Limb (tissue), 2 donors: ENCODE measurements at regions not wholly inside any gene's neighbourhood (a gene's known extent, or its start where the extent isn't known, plus 50 kb on each side); places are given as distances from the start of the nearest gene placed in this dataset.

ENCODE experiments used
- DNase-seq, 2 donors: peaks; one replicate each; pipeline ENCODE4 v3.0.0-alpha.2; 2016; ENCODE audit errors: extremely low spot score in 2 of 2

- peak in 1 of 2 donors; percentile 18 for DNase-seq
Observed at GRCh38 chr10:132115732-132116131, 50.0 kb downstream of the JAKMIP3 start.

DNA sequence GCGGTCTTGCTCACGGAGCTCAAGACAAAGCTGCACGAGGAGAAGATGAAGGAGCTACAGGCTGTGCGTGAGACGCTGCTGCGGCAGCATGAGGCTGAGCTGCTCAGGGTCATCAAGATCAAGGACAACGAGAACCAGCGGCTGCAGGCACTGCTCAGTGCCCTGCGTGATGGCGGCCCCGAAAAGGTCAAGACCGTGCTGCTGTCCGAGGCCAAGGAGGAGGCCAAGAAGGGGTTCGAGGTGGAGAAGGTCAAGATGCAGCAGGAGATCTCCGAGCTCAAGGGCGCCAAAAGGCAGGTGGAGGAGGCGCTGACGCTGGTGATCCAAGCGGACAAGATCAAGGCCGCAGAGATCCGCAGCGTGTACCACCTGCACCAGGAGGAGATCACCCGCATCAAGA, 51.4 kb downstream of the JAKMIP3 start:
- no peak for DNase-seq

- DNase-seq = no peak
Observed at GRCh38 chr10:132117636-132118190, 52.0 kb downstream of the JAKMIP3 start.

DNA sequence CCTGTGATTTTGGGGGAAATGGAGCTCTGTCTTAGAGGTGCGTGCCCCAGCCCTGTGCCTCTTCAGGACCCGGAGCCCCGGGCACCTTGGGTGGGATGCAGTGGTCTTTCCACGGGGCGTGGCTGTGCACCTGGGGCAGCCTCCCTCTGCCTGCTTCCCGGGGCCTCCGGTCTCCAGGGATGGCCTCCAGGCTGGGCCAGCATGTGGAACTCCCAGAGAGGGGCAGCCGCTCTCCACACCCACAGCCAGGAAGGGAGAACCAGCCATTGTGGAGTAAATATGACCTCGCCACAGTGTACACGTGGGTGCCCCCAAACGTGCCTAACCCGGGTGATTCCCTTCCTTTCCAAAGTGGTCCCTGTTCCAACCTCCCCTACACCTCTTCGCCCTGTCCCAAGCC, 52.6 kb downstream of the JAKMIP3 start:
- no peak for DNase-seq

DNA sequence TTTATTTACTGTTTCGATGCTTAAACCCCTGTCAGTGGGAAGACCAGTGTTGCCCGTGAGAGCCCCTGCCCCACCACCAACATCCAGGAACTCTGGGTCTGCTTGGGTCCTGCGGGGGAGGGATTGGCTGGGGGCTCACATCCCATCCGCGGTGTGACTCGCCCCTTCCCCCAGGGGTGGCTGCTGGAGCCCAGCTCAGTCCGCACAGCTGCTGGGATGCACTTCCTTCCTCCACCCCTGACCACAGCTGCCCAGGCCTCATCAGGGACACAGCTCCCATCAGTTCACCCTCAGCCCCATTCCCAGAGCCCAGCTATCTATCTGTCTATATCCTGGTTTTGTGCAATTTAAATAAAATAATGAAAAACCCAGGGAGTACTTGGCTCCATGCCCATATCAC, 54.5 kb downstream of the JAKMIP3 start:
- no peak for DNase-seq

DNA sequence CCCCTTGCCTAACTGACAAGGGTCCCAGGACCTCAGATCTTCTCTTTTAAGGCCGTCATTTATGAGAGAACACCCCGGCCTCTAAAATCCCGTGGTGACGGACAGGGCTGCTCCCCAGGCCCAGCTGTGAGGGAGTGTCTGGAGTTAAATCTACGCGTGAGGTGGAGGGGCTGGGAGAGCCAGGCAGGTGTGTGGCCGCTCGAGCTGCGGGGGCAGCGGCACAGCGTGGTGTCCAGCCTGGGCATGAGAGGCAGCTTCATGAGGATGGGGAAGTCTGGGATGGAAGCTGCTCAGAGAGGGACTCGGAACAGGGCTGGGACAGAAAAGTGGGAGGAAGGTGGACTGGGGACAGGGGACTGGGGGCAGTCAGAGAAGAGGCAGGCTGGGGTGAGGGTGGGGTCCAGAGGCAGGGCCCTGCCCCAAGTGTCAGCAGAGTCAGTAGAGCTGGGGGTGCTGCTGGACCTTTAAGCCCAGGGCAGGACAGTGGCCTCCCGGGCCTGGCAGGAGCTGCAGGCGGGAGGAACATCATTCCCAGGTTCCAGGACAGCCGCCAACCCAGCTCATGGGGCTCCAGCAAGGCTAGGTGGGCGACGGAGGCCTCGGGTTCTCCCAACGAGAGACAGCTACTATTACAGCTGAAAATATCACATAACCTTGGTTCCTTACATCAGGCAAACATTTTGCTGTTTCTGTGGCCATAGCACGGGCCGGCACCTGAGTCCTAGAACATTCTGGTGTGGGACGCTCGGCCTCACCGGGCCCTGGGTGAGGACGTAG, 55.2 kb downstream of the JAKMIP3 start:
- DNase-seq = no peak

GRCh38 chr10:132121511-132121830, 55.7 kb downstream of the JAKMIP3 start:
- no peak for DNase-seq

DNA sequence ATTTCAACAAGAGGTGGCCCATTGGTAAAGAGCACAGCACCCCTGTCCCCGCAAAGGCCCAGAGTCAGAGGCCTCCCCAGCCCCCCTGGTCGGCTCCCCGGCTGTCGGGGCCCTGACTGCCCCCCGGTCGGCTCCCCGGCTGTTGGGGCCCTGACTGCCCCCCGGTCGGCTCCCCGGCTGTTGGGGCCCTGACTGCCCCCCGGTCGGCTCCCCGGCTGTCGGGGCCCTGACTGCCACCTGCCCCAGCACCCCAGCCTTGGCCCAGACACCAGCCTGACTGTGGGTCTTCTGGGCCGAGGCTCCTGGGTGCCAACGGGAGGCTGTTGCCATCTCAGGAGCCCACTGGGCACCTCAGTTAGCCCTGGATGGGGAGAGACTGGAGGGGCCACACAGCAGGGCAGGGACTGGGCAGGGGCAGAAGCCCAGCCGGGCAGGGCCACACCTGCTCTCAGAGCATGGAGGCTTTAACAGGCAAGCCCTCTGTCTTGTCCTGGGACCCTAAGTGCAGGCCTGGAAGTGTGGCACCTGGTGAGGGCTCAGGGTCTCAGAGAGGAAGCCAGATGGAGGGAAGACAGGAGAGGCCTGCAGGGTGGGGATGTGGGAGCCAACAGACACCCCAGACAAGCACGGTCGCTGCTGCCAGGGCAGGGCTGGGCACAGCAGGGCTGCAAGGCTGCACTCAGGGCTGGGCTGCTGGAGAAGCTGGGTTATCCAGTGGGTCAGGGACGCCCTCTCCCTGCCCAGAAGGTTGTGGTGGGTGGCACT, 56.5 kb downstream of the JAKMIP3 start:
- no peak for DNase-seq

GRCh38 chr10:132122939-132123445, 57.2 kb downstream of the JAKMIP3 start:
- DNase-seq = no peak

GRCh38 chr10:132123606-132124005, 57.9 kb downstream of the JAKMIP3 start:
- DNase-seq = no peak

GRCh38 chr10:132124201-132124920, 58.6 kb downstream of the JAKMIP3 start:
- no peak for DNase-seq

- DNase-seq = no peak
Observed at GRCh38 chr10:132129431-132129830, 57.3 kb upstream of the DPYSL4 start.

- no peak for DNase-seq
Observed at GRCh38 chr10:132130286-132131265, 56.2 kb upstream of the DPYSL4 start.

- DNase-seq = no peak
Observed at GRCh38 chr10:132131581-132132420, 54.9 kb upstream of the DPYSL4 start.

- DNase-seq = peak in 1 of 2 donors; percentile 62
Observed at GRCh38 chr10:132132421-132132841, 54.3 kb upstream of the DPYSL4 start.

DNA sequence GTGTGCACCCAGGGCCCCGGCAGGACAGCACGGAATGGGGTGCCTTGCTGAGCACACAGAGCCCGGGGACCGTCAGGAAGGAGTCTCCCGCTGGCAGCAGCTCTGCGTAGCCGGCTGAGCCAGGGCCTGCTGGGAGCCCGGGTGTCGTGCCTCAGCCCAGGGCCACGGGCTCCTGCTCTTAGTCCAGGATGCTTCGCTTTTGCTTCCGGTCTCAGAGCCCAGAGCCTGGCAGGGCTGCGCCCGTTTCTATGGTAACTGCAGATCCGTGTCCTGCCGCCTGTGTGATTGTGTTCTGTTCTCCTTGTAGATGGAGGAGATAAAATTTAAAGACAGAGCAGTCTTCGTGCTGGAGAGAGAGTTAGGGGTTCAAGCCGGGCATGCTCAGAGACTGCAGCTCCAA, 53.7 kb upstream of the DPYSL4 start:
- DNase-seq = peak in 1 of 2 donors; percentile 50

DNA sequence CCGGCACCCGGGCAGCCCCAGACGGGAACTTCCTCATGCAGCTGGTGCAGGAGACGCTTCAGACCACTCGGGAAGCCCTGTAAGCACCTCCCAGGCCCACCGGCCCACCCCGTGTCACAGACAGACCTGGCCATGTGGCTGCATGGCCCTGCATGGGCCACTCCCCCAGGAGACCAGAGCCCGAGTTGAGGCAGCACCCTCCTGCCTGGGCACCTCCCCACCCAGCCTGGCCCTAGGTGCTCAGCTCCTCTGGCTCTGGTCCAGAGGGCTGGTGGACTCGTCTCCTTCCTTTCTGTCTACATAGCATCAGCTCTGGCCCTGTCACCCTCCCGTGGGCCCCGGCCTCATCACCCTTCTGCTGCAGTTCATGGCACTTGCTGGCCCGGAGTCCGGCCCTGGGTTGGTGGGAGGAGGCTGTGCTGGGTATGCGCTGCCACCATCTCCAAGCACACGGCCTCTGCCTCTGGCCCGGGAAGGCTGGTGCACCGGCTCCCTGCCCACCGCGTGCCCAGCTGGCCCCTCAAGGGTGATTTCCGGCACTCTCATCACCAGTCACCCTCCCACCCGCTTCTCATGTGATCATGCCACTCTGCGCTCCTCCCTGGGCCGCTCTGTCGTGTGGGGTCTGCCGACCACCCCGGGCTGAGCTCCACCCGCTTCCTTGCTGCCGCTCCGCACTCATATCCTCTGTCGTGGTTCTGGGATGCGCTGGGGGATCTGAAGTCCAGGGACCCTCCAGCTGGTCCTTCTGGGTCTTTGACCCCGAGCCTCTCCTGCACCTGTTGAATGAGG, 53.1 kb upstream of the DPYSL4 start:
- no peak for DNase-seq

GRCh38 chr10:132134241-132135052, 52.3 kb upstream of the DPYSL4 start:
- DNase-seq = no peak
